ENCODE measurements at regions not wholly inside any gene's neighbourhood (a gene's known extent, or its start where the extent isn't known, plus 50 kb on each side); places are given as distances from the start of the nearest gene placed in this dataset.
A peak's percentile ranks its signal among the peaks of the same experiment; 100 is the strongest.

DNA sequence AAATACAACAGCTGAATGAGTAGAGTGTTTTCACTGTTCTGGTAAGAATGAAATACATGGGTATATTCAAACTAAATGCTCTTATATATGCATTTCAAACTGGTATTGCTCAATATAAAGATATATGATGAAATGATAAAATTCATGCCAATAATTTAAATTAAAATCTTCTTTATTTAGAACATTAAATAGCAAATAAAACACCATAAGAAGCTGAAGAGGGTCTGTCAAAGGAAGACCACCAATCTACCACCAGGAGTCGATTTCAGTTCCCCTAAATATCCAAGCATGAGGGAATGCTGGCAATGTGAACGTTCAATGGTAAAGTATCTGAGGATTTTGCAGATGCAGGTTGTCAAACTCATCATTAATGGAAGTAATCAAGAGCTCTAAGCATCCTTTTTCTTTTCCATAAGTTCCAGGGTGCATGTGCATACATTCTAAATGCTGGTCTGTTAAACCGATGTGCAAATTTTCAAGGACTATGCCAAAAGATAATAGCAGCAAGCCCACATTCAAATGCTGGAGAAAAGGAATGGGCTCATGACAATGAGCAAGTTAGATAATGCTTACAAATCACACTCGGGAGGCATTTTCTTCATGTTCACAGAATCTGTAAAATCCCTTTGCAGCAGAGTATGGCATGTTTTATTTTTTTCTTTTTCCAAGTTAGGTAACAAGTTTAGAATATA lies 118.8 kb upstream of the MTAP start:
- DNase-seq (no peak), ATAC-seq (ENCODE audit: poor library complexity) (no peak)
- intact Hi-C loops (cut with DNase I): no loop called here

DNA sequence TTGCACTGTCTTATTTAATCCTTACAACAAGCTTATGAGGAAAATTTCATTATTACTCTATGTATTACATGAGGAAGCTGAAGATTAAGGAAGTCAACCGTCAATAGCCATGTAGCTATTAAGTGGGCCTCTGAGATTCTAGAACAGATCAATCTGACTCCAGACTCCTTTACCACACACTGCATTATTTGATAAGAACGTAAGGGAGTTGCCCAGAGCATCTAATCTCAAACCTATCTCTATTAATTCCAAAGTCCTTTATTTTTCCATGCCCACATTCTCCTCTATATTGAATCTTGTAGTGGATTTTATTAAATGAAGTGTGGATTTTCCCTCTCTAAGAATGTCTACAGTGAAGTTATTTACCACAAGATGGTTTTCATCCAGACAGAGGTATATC lies 118.2 kb upstream of the MTAP start:
- DNase-seq: no peak
- no peak for ATAC-seq (ENCODE audit: poor library complexity)
- intact Hi-C loops (cut with DNase I): no loop called here

GRCh38 chr9:21684831-21685362 lies 117.5 kb upstream of the MTAP start:
- ATAC-seq (ENCODE audit: poor library complexity) (no peak), DNase-seq (no peak)
- intact Hi-C loops (cut with DNase I): no loop called here

GRCh38 chr9:21685502-21685901 lies 116.9 kb upstream of the MTAP start:
- DNase-seq (no peak), ATAC-seq (ENCODE audit: poor library complexity) (no peak)
- intact Hi-C loops (cut with DNase I): no loop called here

DNA sequence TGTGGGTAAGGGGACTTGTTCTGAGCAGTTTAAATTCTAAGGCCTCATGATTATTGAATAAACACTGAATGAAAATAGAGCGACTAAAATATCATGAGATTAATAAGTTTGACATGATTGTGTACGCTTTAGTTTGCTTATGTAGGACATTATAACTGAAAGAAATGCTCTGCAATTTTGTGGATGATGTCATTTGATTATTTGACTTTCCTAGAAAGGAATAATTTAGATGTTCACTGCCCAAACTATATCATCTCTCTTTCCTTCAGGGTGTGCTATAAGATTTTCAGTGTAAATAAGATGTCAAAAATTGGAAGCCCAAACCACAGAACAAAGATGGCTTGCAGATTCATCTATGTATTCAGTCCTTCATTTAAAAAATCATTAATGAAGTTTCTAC lies 115.7 kb upstream of the MTAP start:
- ATAC-seq (ENCODE audit: poor library complexity) (no peak), DNase-seq (no peak)
- intact Hi-C loops (cut with DNase I): no loop called here

GRCh38 chr9:21687351-21687750 lies 115.1 kb upstream of the MTAP start:
- ATAC-seq (ENCODE audit: poor library complexity): no peak
- DNase-seq: no peak
- intact Hi-C loops (cut with DNase I): no loop called here

DNA sequence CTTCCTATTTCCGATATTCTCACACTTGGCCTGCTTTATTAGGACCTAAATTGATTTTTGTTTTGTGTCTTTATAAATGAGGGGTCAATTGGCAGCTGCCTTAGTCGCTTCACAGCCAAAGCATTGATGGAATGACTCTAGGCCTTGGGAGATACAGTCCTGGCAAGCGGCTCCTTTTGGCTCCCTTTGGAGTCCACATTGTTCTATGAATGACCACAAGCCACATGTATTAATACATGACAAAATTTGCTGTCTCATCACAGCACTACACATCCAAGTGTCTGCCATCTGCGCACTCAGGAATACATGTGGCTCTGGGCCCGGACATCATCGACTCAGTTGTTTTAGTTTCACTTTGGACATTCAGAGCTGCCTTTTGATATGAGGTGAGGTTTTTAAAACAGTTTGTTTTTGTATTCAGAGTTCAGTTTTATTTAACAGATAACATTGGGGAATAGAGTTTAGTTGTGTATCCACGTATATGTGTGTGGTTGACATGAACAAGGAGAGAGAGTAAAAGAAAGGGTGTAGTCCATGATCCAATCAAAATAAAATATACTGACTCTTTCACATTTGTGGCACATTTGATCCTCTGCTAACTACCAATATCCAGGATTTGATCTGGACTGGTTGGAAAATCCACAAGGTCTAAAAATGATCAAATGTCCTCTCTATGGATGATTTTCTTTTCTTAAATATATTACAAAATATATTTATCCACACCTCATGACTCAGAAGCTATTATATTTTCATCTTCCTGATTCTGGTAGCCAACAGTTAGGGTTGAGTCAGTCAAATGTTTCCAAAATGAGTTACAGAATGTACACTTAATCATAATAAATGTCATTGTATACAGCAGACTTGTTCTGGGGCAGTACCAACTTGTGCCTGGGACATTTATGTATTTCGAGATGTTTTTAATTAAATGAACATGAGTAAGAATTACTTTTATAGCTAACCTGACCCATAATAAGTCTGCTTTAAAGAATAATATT lies 114.0 kb upstream of the MTAP start:
- peak; percentile 45 for DNase-seq
- peak; percentile 46 for ATAC-seq (ENCODE audit: poor library complexity)
- intact Hi-C loops (cut with DNase I): no loop called here

GRCh38 chr9:21689854-21690253 lies 112.6 kb upstream of the MTAP start:
- ATAC-seq (ENCODE audit: poor library complexity): no peak
- intact Hi-C loops (cut with DNase I): no loop called here

GRCh38 chr9:21690561-21690960 lies 111.9 kb upstream of the MTAP start:
- intact Hi-C loops (cut with DNase I): no loop called here
- ATAC-seq (ENCODE audit: poor library complexity): no peak

More at GRCh38 chr9:21689854-21690253, 112.6 kb upstream of the MTAP start:
- DNase-seq: no peak

DNA sequence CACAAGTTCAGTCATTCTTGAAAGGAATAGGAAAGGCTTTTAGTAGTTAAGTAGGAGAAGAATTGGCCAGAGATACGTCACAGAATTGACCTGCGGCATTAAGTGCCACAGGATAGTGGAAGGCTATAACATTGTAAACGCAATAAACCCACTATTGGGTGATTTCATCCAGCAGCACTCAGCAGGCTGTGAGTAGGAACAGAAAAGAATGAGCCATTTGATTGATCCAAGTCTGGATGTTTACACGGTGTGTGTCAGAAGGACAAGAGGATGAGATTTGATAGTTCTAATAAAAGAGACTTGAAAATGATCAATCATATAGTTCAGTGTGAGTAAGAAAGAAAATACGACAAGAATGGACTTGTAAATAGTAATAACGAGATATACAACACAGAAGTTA lies 110.0 kb upstream of the MTAP start:
- intact Hi-C loops (cut with DNase I): no loop called here
- DNase-seq (no peak), ATAC-seq (ENCODE audit: poor library complexity) (no peak)

More at GRCh38 chr9:21690561-21690960, 111.9 kb upstream of the MTAP start:
- no peak for DNase-seq

DNA sequence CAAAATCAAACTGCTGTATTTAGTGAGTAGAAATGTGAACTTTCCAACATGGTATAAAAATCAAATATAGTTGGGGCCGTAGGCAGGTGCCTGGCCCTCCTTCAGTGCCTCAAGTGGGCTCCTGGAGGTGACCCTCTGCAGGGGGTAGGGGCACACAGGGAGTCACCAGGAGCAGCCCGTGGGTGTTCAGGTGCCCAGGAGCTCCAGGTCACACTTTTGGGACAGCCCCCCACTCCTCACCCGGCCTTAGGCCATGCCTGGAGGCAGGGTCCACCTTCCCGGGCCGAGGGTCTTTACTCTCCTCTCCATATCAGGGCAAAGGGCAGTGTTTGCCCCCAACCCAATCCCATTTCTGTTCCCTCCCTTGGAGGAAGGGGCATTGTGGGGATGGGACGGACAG lies 108.0 kb upstream of the MTAP start:
- no peak for DNase-seq
- intact Hi-C loops (cut with DNase I): no loop called here
- ATAC-seq (ENCODE audit: poor library complexity): no peak

DNA sequence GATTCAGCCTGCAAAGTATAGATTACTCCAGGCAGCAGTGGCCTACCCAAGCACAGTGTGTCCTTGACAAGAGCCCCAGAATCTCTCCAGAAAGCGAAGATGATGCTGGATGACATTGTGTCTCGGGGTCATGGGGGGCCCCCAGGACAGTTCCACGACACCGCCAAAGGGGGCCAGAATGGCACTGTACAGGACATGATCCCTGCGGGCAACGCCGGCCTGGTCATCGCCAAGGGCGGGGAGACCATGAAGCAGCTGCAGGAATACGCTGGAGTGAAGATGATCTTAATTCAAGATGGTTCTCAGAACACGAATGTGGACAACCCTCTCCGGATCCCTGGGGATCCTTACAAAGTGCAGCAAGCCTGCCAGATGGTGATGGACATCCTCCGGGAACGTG lies 107.0 kb upstream of the MTAP start:
- intact Hi-C loops (cut with DNase I): no loop called here
- DNase-seq (no peak), ATAC-seq (ENCODE audit: poor library complexity) (no peak)

GRCh38 chr9:21695874-21696341 lies 106.5 kb upstream of the MTAP start:
- DNase-seq (no peak), ATAC-seq (ENCODE audit: poor library complexity) (no peak)
- intact Hi-C loops (cut with DNase I): no loop called here

DNA sequence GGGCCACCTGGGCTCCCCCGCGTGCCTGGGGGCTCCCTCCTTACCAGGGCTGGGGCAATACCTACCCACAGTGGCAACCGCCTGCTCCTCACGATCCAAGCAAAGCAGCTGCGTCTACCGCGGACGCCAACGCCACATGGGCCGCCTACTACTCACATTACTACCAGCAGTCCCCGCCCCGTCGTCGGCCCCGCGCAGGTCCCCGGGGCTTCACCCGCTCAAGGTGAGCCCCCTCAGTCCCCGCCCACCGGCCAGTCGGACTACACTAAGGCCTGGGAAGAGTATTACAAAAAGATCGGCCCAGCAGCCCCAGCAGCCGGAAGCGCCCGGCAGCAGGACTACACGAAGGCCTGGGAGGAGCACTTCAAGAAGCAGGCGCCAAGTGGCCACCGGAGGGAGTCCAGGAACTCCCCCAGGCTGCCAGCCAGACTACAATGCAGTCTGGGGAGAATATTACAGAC lies 106.0 kb upstream of the MTAP start:
- peak; percentile 42 for DNase-seq
- intact Hi-C loops (cut with DNase I): no loop called here
- no peak for ATAC-seq (ENCODE audit: poor library complexity)

DNA sequence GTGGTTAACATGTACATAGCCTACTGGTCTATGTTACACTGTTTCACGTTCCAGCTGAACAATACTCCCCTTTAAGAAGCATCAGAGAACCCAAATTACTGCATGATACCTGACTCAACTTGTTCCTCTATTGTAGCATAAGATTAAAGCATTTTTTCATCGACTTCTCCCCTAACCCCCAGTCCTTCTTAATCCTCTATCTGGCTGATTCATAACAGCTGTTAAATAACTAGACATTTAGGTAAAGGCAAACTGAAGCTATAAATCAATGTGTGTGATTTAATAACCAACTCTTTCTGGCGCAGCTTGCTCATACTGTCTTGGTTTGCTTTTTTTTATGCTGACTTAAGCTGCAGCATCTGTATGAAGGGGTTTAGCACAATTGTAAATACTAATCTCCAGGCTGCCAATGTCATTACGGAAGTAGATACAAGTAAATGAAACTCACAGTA lies 94.2 kb upstream of the MTAP start:
- intact Hi-C loops (cut with DNase I): no loop called here
- DNase-seq (no peak), ATAC-seq (ENCODE audit: poor library complexity) (no peak)

DNA sequence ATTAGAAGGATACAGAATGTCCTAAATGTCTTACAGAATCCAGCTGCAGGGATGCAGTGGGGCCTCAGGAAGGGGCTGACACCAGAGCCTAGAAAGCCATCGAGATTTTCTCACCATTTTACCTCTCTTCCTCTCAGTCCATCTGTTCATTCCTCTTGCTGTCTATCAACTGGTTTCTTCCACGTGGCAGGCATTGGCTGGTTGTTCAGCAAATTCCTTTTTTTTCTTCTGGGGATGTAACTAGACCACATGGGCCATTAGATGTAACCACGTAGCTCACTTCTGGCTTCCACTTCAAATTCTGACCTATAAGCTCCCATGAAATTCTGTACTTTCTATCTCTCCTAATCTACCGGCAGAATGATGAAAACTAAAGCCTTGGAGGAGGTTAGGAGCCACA lies 93.6 kb upstream of the MTAP start:
- ATAC-seq (ENCODE audit: poor library complexity): no peak
- intact Hi-C loops (cut with DNase I): no loop called here
- no peak for DNase-seq

- ATAC-seq (ENCODE audit: poor library complexity): no peak
- intact Hi-C loops (cut with DNase I): no loop called here
- DNase-seq: no peak
These were observed 92.9 kb upstream of the MTAP start for GRCh38 chr9:21709464-21710058.

DNA sequence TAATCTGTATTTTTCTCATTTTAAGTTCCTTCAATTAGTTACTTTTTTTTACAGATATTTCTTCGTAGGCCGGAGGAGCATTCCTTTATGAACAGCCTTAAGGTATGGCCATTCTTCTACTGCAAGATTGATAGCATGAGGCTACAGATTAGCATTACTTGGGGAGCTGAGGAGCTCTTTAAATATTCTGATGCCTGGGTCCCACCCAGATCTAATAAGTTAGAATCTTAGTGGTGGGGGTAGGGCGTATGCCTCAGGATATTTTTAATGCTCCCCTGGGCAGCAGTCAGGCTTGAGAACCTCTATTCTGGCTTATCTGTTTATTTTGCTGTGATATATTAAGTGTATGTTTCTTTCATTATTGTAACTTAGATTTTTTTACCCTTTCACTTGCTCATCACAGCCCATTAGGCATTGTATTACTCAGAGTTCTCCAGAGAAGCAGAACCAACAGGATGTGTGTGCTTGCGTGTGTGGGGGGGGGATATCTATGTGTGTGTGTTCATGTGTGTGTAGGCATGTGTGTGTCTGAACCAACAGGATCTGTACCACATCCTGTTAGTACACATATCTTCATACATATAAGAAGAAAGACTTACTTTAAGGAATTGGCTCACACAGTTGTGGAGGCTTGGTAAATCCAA lies 91.8 kb upstream of the MTAP start:
- ATAC-seq (ENCODE audit: poor library complexity) (no peak), DNase-seq (no peak)
- intact Hi-C loops (cut with DNase I): no loop called here

GRCh38 chr9:21711504-21711903 lies 90.9 kb upstream of the MTAP start:
- ATAC-seq (ENCODE audit: poor library complexity) (no peak), DNase-seq (no peak)
- intact Hi-C loops (cut with DNase I): no loop called here
